HCT116 (cell line): ENCODE measurements at regions not wholly inside any gene's neighbourhood (a gene's known extent, or its start where the extent isn't known, plus 50 kb on each side); places are given as distances from the start of the nearest gene placed in this dataset.

Experiments
- ATAC-seq: fragments of 200-7000 bp; cut with Tn5 transposase; 2 replicates; pipeline ENCODE4 v1.9.1; 2020; ENCODE audit warnings: mild to moderate bottlenecking, moderate library complexity
- BruUV-seq: library from RNA; stranded (reverse); fragments of 400-500 nt; replicated peaks from 2 replicates; lab custom pipeline; 2021; lab: Mats Ljungman, UMichigan
- CTCF ChIA-PET: fragments of 300-600 bp; sonication (Branson Sonifier 250); formaldehyde crosslinking; loops from one replicate; lab custom pipeline; 2021; ENCODE audit warnings: antibody characterized with exemption; lab: Charles Lee
- POLR2A ChIA-PET: fragments of 300-600, 350-600 bp; sonication (Branson Sonifier 250); formaldehyde crosslinking; loops from one replicate; lab custom pipeline; 2021; ENCODE audit warnings: antibody characterized with exemption; lab: Charles Lee
- RAD21 ChIA-PET, 2 experiments: fragments of 300-600 bp; sonication (Branson Sonifier 250); formaldehyde crosslinking; loops; one replicate each; lab custom pipeline; 2023; ENCODE audit warnings: low total read pairs in 2 of 2; ENCODE audit not compliant: uncharacterized antibody in 2 of 2, unreplicated experiment in 2 of 2, low non-redundant PET in 1 of 2; lab: Charles Lee
- DNase-seq: peaks from one replicate; pipeline ENCODE4 v3.0.0-alpha.2; 2010; ENCODE audit warnings: low read depth, low spot score
- H2AFZ ChIP-seq: fragments of 200-600 bp; shearing (Covaris generic), sonication (generic); 2 replicates; pipeline ENCODE4 v1.6.1; 2017; ENCODE audit warnings: low read depth, mixed run types, mixed read lengths, antibody characterized with exemption, low read length; ENCODE audit not compliant: poor library complexity, severe bottlenecking
- H3K27ac ChIP-seq: 2 replicates; pipeline ENCODE4 v1.5.1; 2012; ENCODE audit warnings: low read depth, low read length
- H3K27me3 ChIP-seq: fragments of 200-600 bp; sonication (generic); 2 replicates; pipeline ENCODE4 v1.6.1; 2016; ENCODE audit warnings: mixed run types, low read length, mixed read lengths; ENCODE audit not compliant: insufficient read depth
- H3K36me3 ChIP-seq, 2 experiments: fragments of 200-500 bp in 1 of 2; fragments of 200-600 bp in 1 of 2; sonication (Bioruptor generic) in 1 of 2; sonication (generic) in 1 of 2; 2 replicates each; pipeline versions ENCODE4 v1.5.1 to v1.6.1; 2014 to 2016; ENCODE audit warnings: low read length in 2 of 2, inconsistent platforms in 1 of 2, mixed read lengths in 1 of 2, mixed run types in 1 of 2; ENCODE audit not compliant: insufficient read depth in 2 of 2, control insufficient read depth in 1 of 2
- H3K4me1 ChIP-seq, 2 experiments: fragments of 200-600 bp in 1 of 2; sonication (generic) in 1 of 2; 2 replicates each; pipeline versions ENCODE4 v1.5.1 to v1.6.1; 2012 to 2017; ENCODE audit warnings: low read length in 2 of 2, inconsistent platforms in 1 of 2, mild to moderate bottlenecking in 1 of 2, mixed read lengths in 1 of 2, mixed run types in 1 of 2, moderate library complexity in 1 of 2; ENCODE audit not compliant: insufficient read depth in 2 of 2, control insufficient read depth in 1 of 2
- H3K4me2 ChIP-seq: fragments of 200-600 bp; sonication (generic); 2 replicates; pipeline ENCODE4 v1.6.1; 2017; ENCODE audit warnings: mixed run types, low read length, mixed read lengths
- H3K4me3 ChIP-seq, 2 experiments: fragments of 200-600 bp in 1 of 2; sonication (generic) in 1 of 2; replicated peaks in 1 of 2; 2 replicates each; pipeline ENCODE4 v1.5.1; 2011 to 2016; ENCODE audit warnings: low read length in 2 of 2, control low read depth in 1 of 2, low read depth in 1 of 2, mild to moderate bottlenecking in 1 of 2, mixed read lengths in 1 of 2, mixed run types in 1 of 2
- H3K79me2 ChIP-seq: fragments of 200-600 bp; sonication (generic); 2 replicates; pipeline ENCODE4 v1.6.1; 2017; ENCODE audit warnings: mild to moderate bottlenecking, mixed run types, low read length, moderate library complexity, mixed read lengths; ENCODE audit not compliant: insufficient read depth
- H3K9ac ChIP-seq: fragments of 200-600 bp; sonication (generic); 2 replicates; pipeline ENCODE4 v1.6.1; 2016; ENCODE audit warnings: low read length, mixed read lengths
- H3K9me2 ChIP-seq: fragments of 200-600 bp; sonication (generic), shearing (Covaris generic); 2 replicates; pipeline ENCODE4 v1.6.1; 2017; ENCODE audit warnings: mixed run types, mild to moderate bottlenecking, moderate library complexity; ENCODE audit not compliant: insufficient read depth
- H3K9me3 ChIP-seq, 2 experiments: fragments of 200-500 bp in 1 of 2; fragments of 200-600 bp in 1 of 2; sonication (Bioruptor generic) in 1 of 2; sonication (generic) in 1 of 2; 2 replicates each; pipeline ENCODE4 v1.6.1; 2014 to 2017; ENCODE audit warnings: low read length in 2 of 2, mixed read lengths in 2 of 2, inconsistent platforms in 1 of 2, low read depth in 1 of 2, mild to moderate bottlenecking in 1 of 2, mixed run types in 1 of 2, moderate library complexity in 1 of 2; ENCODE audit not compliant: control insufficient read depth in 1 of 2, insufficient read depth in 1 of 2
- H4K20me1 ChIP-seq: fragments of 200-600 bp; sonication (generic), shearing (Covaris generic); 2 replicates; pipeline ENCODE4 v1.6.1; 2017; ENCODE audit warnings: mixed run types, mild to moderate bottlenecking, moderate library complexity; ENCODE audit not compliant: insufficient read depth
- CBX3 ChIP-seq: IDR thresholded peaks from 2 replicates; pipeline ENCODE4 v1.6.1; 2012; ENCODE audit warnings: low read depth
- CEBPB ChIP-seq: IDR thresholded peaks from 2 replicates; pipeline ENCODE4 v1.6.1; 2012; ENCODE audit warnings: low read depth
- ELF1 ChIP-seq: IDR thresholded peaks from 2 replicates; pipeline ENCODE4 v1.6.1; 2012; ENCODE audit warnings: low read depth, borderline replicate concordance
- EZH2 ChIP-seq: fragments of 200-600 bp; sonication (generic); IDR thresholded peaks from 2 replicates; pipeline ENCODE4 v1.6.1; 2017; ENCODE audit warnings: antibody characterized with exemption, mixed run types
- EZH2phosphoT487 ChIP-seq: fragments of 200-600 bp; IDR thresholded peaks from 2 replicates; pipeline ENCODE4 v1.6.1; 2018; ENCODE audit warnings: antibody characterized with exemption, borderline replicate concordance
- FOSL1 ChIP-seq: IDR thresholded peaks from 2 replicates; pipeline ENCODE4 v1.6.1; 2012; ENCODE audit warnings: low read depth
- JUND ChIP-seq: IDR thresholded peaks from 2 replicates; pipeline ENCODE4 v1.6.1; 2012
- POLR2A ChIP-seq: IDR thresholded peaks from 2 replicates; pipeline ENCODE4 v1.7.0; 2011; ENCODE audit warnings: borderline replicate concordance; ENCODE audit not compliant: insufficient read depth, insufficient read length; ENCODE audit errors: extremely low read depth
- POLR2AphosphoS5 ChIP-seq: IDR thresholded peaks from 2 replicates; pipeline ENCODE4 v1.6.1; 2011; ENCODE audit warnings: mild to moderate bottlenecking, low read depth, low read length, moderate library complexity
- RAD21 ChIP-seq: IDR thresholded peaks from 2 replicates; pipeline ENCODE4 v1.6.1; 2012; ENCODE audit warnings: low read depth, mild to moderate bottlenecking
- YY1 ChIP-seq: IDR thresholded peaks from 2 replicates; pipeline ENCODE4 v1.6.1; 2011; ENCODE audit warnings: low read length, low read depth, moderate library complexity, mild to moderate bottlenecking; ENCODE audit not compliant: insufficient replicate concordance; ENCODE audit errors: extremely low read depth
- ZFX ChIP-seq: fragments of 450-650 bp; IDR thresholded peaks from 2 replicates; pipeline ENCODE4 v1.6.1; 2017
- ZNF274 ChIP-seq: fragments of 200-500 bp; sonication (Bioruptor generic); IDR thresholded peaks from 2 replicates; pipeline ENCODE4 v1.6.1; 2014; ENCODE audit warnings: mild to moderate bottlenecking, low read depth, low read length, inconsistent platforms
- intact Hi-C: fragments of 100-400 bp; cut with micrococcal nuclease; formaldehyde crosslinking; loops from 2 replicates; pipeline ENCODE4 v1.10.0; 2022
- TF ChIP-seq, protein P1 (sequence below): IDR thresholded peaks from 2 replicates; pipeline ENCODE4 v1.6.1; 2011; ENCODE audit warnings: mild to moderate bottlenecking, low read length, moderate library complexity; ENCODE audit not compliant: insufficient replicate concordance; ENCODE audit errors: extremely low read depth
- TF ChIP-seq, protein P2 (sequence below), 3 experiments: fragments of 200-600 bp in 1 of 3; sonication (generic) in 1 of 3; IDR thresholded peaks in 2 of 3; conservative IDR thresholded peaks in 1 of 3; 2 replicates each; pipeline ENCODE4 v1.5.1; 2012 to 2017; ENCODE audit warnings: low read depth in 2 of 3, low read length in 2 of 3, antibody characterized with exemption in 1 of 3, borderline replicate concordance in 1 of 3, control low read depth in 1 of 3, mild to moderate bottlenecking in 1 of 3, mixed read lengths in 1 of 3, mixed run types in 1 of 3, moderate library complexity in 1 of 3; ENCODE audit not compliant: insufficient read depth in 1 of 3
- TF ChIP-seq, protein P3 (sequence below): IDR thresholded peaks from 2 replicates; pipeline ENCODE4 v1.6.1; 2012
- TF ChIP-seq, protein P4 (sequence below): IDR thresholded peaks from 2 replicates; pipeline ENCODE4 v1.6.1; 2012; ENCODE audit warnings: low read depth
- TF ChIP-seq, protein P5 (sequence below): IDR thresholded peaks from 2 replicates; pipeline ENCODE4 v1.6.1; 2012

DNA sequence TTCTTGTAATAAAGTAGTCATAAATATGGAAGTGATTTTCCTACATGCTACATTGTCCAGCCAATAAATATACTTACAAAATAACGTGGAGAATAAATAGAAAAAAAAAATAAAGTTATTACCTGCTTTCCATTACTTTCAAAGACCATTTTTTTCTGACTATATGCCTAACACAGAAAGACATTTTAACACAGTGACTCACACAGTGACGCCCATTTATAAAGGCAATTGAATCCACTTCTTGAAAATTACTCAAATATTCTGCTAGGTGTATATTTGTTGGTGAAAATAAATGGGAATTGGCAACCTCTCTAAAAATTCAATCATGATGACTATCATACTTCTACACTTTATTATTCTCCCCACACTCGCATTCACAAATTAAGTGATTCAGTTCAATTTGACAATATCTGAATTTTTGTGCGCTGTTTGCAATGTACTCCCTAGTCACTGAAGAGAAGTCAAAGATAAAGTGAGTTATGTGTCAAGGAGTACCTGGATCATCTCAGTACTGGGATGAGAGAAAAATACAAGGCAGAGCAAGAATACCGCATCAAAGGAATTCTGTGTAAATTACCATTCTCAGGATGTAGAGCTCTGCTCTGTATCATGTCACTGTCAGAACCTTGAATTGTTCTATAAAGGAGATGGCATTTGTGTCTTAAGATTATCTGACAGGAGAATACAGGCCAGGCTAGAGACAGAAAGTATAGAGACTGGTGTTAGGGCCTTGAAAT, 642.7 kb downstream of the IPMK start:
- H3K4me3 ChIP-seq: no peak overlapping the region
- no peak overlapping the region for H3K27ac ChIP-seq
- H3K79me2 ChIP-seq: no peaks in the 10 kb centered on the region
- H3K4me2 ChIP-seq: no peak overlapping the region
- H3K9me2 ChIP-seq: no peaks in the 10 kb centered on the region
- no peaks in the 10 kb centered on the region for H4K20me1 ChIP-seq
- no TSS peak for BruUV-seq
- no peaks in the 10 kb centered on the region for H3K27me3 ChIP-seq
- no peak overlapping the region for H3K9ac ChIP-seq
- CTCF ChIA-PET: no interaction called here
- intact Hi-C loops: no loop called here
- ATAC-seq (no peak), DNase-seq (no peak)
- no peaks in the 10 kb centered on the region for H3K36me3 ChIP-seq
- no peak overlapping the region for H2AFZ ChIP-seq
- no peak for TF ChIP-seq CBX3
- no peak for TF ChIP-seq CEBPB
- TF ChIP-seq, protein P1, sequence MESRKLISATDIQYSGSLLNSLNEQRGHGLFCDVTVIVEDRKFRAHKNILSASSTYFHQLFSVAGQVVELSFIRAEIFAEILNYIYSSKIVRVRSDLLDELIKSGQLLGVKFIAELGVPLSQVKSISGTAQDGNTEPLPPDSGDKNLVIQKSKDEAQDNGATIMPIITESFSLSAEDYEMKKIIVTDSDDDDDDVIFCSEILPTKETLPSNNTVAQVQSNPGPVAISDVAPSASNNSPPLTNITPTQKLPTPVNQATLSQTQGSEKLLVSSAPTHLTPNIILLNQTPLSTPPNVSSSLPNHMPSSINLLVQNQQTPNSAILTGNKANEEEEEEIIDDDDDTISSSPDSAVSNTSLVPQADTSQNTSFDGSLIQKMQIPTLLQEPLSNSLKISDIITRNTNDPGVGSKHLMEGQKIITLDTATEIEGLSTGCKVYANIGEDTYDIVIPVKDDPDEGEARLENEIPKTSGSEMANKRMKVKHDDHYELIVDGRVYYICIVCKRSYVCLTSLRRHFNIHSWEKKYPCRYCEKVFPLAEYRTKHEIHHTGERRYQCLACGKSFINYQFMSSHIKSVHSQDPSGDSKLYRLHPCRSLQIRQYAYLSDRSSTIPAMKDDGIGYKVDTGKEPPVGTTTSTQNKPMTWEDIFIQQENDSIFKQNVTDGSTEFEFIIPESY: no peak
- TF ChIP-seq EZH2phosphoT487: no peak
- TF ChIP-seq ELF1: no peak
- TF ChIP-seq, protein P2, sequence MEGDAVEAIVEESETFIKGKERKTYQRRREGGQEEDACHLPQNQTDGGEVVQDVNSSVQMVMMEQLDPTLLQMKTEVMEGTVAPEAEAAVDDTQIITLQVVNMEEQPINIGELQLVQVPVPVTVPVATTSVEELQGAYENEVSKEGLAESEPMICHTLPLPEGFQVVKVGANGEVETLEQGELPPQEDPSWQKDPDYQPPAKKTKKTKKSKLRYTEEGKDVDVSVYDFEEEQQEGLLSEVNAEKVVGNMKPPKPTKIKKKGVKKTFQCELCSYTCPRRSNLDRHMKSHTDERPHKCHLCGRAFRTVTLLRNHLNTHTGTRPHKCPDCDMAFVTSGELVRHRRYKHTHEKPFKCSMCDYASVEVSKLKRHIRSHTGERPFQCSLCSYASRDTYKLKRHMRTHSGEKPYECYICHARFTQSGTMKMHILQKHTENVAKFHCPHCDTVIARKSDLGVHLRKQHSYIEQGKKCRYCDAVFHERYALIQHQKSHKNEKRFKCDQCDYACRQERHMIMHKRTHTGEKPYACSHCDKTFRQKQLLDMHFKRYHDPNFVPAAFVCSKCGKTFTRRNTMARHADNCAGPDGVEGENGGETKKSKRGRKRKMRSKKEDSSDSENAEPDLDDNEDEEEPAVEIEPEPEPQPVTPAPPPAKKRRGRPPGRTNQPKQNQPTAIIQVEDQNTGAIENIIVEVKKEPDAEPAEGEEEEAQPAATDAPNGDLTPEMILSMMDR (IDR thresholded peaks at IDR 0.05 in 2 of 3, conservative IDR thresholded peaks at IDR 0.05 in 1 of 3; ENCODE audit: borderline replicate concordance in 1 of 3, insufficient read depth in 1 of 3, low read depth in 2 of 3, low read length in 2 of 3): no peak
- TF ChIP-seq, protein P3, sequence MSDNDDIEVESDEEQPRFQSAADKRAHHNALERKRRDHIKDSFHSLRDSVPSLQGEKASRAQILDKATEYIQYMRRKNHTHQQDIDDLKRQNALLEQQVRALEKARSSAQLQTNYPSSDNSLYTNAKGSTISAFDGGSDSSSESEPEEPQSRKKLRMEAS: no peak
- no peak for TF ChIP-seq RAD21
- TF ChIP-seq, protein P4, sequence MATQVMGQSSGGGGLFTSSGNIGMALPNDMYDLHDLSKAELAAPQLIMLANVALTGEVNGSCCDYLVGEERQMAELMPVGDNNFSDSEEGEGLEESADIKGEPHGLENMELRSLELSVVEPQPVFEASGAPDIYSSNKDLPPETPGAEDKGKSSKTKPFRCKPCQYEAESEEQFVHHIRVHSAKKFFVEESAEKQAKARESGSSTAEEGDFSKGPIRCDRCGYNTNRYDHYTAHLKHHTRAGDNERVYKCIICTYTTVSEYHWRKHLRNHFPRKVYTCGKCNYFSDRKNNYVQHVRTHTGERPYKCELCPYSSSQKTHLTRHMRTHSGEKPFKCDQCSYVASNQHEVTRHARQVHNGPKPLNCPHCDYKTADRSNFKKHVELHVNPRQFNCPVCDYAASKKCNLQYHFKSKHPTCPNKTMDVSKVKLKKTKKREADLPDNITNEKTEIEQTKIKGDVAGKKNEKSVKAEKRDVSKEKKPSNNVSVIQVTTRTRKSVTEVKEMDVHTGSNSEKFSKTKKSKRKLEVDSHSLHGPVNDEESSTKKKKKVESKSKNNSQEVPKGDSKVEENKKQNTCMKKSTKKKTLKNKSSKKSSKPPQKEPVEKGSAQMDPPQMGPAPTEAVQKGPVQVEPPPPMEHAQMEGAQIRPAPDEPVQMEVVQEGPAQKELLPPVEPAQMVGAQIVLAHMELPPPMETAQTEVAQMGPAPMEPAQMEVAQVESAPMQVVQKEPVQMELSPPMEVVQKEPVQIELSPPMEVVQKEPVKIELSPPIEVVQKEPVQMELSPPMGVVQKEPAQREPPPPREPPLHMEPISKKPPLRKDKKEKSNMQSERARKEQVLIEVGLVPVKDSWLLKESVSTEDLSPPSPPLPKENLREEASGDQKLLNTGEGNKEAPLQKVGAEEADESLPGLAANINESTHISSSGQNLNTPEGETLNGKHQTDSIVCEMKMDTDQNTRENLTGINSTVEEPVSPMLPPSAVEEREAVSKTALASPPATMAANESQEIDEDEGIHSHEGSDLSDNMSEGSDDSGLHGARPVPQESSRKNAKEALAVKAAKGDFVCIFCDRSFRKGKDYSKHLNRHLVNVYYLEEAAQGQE: no peak
- TF ChIP-seq POLR2AphosphoS5: no peak
- TF ChIP-seq JUND: no peak
- TF ChIP-seq, protein P5, sequence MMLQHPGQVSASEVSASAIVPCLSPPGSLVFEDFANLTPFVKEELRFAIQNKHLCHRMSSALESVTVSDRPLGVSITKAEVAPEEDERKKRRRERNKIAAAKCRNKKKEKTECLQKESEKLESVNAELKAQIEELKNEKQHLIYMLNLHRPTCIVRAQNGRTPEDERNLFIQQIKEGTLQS: no peak
- no peak for TF ChIP-seq ZNF274
- TF ChIP-seq EZH2: no peak
- no peak for TF ChIP-seq FOSL1
- TF ChIP-seq POLR2A: no peak
- no peak for TF ChIP-seq YY1
- TF ChIP-seq ZFX: no peak
- no peaks in the 10 kb centered on the region for H3K4me1 ChIP-seq
- H3K9me3 ChIP-seq: peaks cover 0 to 9% of the 10 kb centered on the region in 2 experiments; a peak in 2 of 4 replicates
- RAD21 ChIA-PET: no interaction called here
- POLR2A ChIA-PET: no interaction called here
